Adrenal gland (tissue), 9 donors: ENCODE measurements at regions not wholly inside any gene's neighbourhood (a gene's known extent, or its start where the extent isn't known, plus 50 kb on each side); places are given as distances from the start of the nearest gene placed in this dataset.

Source experiments
- DNase-seq, 7 donors: peaks; one replicate each; pipeline ENCODE4 v3.0.0-alpha.2; 2019 to 2020
- H3K27ac ChIP-seq, 5 donors: fragments of 200-600 bp; sonication (generic) in 4 of 5; 1 replicate in 3 of 5; 2 replicates in 2 of 5; pipeline versions ENCODE4 v1.5.1 to v1.8.0; 2016 to 2020; ENCODE audit warnings: mild to moderate bottlenecking in 1 of 5
- H3K27me3 ChIP-seq: fragments of 200-600 bp; 2 replicates; pipeline ENCODE4 v1.8.0; 2021
- H3K36me3 ChIP-seq, 2 donors: fragments of 200-600 bp; replicated peaks in 1 of 2; 1 replicate in 1 of 2; 2 replicates in 1 of 2; pipeline versions ENCODE4 v1.5.1 to v1.8.0; 2018 to 2022
- H3K4me1 ChIP-seq, 2 donors: fragments of 200-600 bp; replicated peaks in 1 of 2; 1 replicate in 1 of 2; 2 replicates in 1 of 2; pipeline versions ENCODE4 v1.5.1 to v1.8.0; 2018 to 2021
- H3K4me3 ChIP-seq, 4 donors: fragments of 200-600 bp; sonication (generic) in 3 of 4; one replicate each; pipeline ENCODE4 v1.5.1; 2016 to 2018
- H3K9me3 ChIP-seq, 3 donors: fragments of 200-600 bp; sonication (generic) in 1 of 3; replicated peaks in 1 of 3; 1 replicate in 2 of 3; 2 replicates in 1 of 3; pipeline versions ENCODE4 v1.5.1 to v1.8.0; 2016 to 2021
- POLR2A ChIP-seq, 2 donors: fragments of 450-650 bp; IDR thresholded peaks; one replicate each; pipeline ENCODE4 v1.6.1; 2017; ENCODE audit warnings: antibody characterized with exemption in 2 of 2, mild to moderate bottlenecking in 2 of 2, moderate library complexity in 1 of 2
- WGBS, 4 donors: extraction: QIAGEN DNeasy Blood & Tissue Kit in 2 of 4; methylation state at CpG; one replicate each; pipeline versions ENCODE4 v1.1.5 to v1.1.7; 2013 to 2017; 5-methylcytosine and 5-hydroxymethylcytosine counted together
- intact Hi-C, 2 donors: fragments of 100-400 bp; cut with DNase I; formaldehyde crosslinking; loops; one replicate each; pipeline versions ENCODE4 v1.14.1 to v1.15.0; 2022 to 2023
- TF ChIP-seq, protein P1 (sequence below), 6 experiments: fragments of 450-650 bp in 4 of 6; fragments of 200-600 bp in 2 of 6; sonication (generic) in 1 of 6; IDR thresholded peaks; 1 replicate in 5 of 6; 2 replicates in 1 of 6; pipeline versions ENCODE4 v1.5.1 to v1.8.0; 2016 to 2021; ENCODE audit warnings: antibody characterized with exemption in 6 of 6, mild to moderate bottlenecking in 2 of 6, moderate library complexity in 1 of 6
- donor health status: healthy with polysubstance abuse.
- donor health status: Bipolar disorder and iron deficiency.
- donor health status: DM: yes; HTN: yes; CAD: no.
- donor health status: DM: no; HTN: no; CAD: no.
- donor health status: DM: no; HTN: no; CAD: no.

DNA sequence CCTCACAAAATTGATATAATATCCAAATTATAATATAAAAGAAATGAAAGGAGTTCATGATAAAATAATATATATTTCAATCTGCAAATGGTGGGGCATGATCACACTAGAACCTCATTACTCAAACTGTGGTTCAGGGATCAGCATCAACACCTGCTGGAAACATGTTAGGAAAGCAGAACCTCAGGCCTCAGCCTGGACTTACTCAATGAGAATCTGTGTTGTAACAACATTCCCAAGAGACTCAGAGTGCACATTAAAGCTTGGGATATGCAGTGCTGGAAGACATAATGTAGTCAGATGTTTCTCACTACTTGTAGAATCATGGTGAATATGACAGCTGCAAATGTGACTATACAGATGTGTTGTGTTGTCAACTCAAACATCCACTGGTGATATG lies 81.7 kb upstream of the ITPRID1 start:
- H3K27ac ChIP-seq = no peak overlapping the region
- no peaks in the 10 kb centered on the region for H3K36me3 ChIP-seq
- intact Hi-C loops = no loop called here
- no peaks in the 10 kb centered on the region for H3K4me1 ChIP-seq
- DNase-seq = no peak
- H3K27me3 ChIP-seq = no peaks in the 10 kb centered on the region
- H3K9me3 ChIP-seq = no peaks in the 10 kb centered on the region
- no peak overlapping the region for H3K4me3 ChIP-seq
- TF ChIP-seq POLR2A (IDR thresholded peaks at IDR 0.05) = no peak
- TF ChIP-seq, protein P1, sequence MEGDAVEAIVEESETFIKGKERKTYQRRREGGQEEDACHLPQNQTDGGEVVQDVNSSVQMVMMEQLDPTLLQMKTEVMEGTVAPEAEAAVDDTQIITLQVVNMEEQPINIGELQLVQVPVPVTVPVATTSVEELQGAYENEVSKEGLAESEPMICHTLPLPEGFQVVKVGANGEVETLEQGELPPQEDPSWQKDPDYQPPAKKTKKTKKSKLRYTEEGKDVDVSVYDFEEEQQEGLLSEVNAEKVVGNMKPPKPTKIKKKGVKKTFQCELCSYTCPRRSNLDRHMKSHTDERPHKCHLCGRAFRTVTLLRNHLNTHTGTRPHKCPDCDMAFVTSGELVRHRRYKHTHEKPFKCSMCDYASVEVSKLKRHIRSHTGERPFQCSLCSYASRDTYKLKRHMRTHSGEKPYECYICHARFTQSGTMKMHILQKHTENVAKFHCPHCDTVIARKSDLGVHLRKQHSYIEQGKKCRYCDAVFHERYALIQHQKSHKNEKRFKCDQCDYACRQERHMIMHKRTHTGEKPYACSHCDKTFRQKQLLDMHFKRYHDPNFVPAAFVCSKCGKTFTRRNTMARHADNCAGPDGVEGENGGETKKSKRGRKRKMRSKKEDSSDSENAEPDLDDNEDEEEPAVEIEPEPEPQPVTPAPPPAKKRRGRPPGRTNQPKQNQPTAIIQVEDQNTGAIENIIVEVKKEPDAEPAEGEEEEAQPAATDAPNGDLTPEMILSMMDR (IDR thresholded peaks at IDR 0.05) = no peak

DNA sequence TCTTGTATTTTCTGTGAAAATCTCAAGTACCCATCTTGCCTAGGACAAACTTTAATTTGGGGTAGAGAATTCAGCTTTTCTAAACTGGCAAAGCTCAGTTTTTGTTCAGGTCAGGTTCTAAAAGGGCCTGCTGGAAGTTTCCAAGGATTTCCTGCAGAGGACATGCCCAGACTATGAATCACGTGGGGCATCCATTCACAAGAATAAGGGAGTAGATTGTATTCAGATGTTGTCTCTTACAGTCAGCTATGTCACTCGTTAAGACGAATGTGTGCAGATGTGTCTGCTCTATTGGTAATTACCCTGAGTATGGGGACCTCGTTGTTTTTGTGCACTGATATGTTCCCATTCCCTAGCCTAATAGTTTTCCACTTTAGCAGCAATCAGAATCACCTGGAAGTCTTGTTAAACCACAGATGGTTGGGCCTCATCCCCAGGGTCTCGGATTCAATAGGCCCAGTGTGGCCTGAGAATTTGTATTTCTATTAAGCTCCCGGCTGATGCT lies 81.0 kb upstream of the ITPRID1 start:
- intact Hi-C loops = no loop called here
- no peak overlapping the region for H3K4me3 ChIP-seq
- TF ChIP-seq, protein P1 (IDR thresholded peaks at IDR 0.05) = no peak
- TF ChIP-seq POLR2A (IDR thresholded peaks at IDR 0.05) = no peak
- H3K36me3 ChIP-seq = no peaks in the 10 kb centered on the region
- no peaks in the 10 kb centered on the region for H3K27me3 ChIP-seq
- DNase-seq = no peak
- no peaks in the 10 kb centered on the region for H3K4me1 ChIP-seq
- WGBS, 4 donors = 55 to 60% (median 58%) methylated on average over 6 of the region's 6 CpGs
- no peaks in the 10 kb centered on the region for H3K9me3 ChIP-seq
- no peak overlapping the region for H3K27ac ChIP-seq

DNA sequence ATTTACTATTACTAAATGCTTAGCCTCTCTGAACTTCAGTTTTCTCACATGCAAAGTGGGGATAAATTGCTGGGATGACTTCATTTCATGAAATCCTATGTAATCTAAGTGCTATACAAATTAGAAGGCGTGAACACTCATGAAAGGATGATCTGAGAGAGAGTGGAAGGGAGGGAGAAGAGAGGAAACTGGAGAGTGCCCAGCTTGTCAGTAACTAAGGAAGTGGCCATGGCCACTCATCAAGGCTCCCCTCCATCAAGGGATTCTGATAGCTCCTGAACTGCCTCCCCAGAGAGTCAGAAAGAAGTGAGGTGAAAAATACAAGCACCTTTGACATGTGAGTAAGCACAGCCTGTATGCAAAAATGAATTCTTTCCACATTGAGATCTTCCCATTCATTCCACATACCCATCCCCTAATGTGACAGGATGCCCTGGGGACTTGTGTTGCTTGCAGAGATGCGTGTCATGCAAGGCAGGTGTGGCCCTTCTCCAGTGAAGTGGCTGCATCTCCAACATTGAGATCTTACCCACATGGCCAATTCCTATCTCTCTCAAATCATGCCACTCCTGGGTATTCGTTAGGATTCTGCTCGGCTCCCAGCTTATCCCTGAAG lies 76.5 kb upstream of the ITPRID1 start:
- H3K4me1 ChIP-seq = no peaks in the 10 kb centered on the region
- H3K36me3 ChIP-seq = no peaks in the 10 kb centered on the region
- no peak overlapping the region for H3K4me3 ChIP-seq
- WGBS, 4 donors = 70 to 76% (median 74%) methylated on average over 4 of the region's 4 CpGs
- H3K9me3 ChIP-seq = no peaks in the 10 kb centered on the region
- intact Hi-C loops = no loop called here
- TF ChIP-seq, protein P1 (IDR thresholded peaks at IDR 0.05) = no peak
- no peak for TF ChIP-seq POLR2A (IDR thresholded peaks at IDR 0.05)
- H3K27ac ChIP-seq = no peak overlapping the region
- no peaks in the 10 kb centered on the region for H3K27me3 ChIP-seq
- DNase-seq = no peak

DNA sequence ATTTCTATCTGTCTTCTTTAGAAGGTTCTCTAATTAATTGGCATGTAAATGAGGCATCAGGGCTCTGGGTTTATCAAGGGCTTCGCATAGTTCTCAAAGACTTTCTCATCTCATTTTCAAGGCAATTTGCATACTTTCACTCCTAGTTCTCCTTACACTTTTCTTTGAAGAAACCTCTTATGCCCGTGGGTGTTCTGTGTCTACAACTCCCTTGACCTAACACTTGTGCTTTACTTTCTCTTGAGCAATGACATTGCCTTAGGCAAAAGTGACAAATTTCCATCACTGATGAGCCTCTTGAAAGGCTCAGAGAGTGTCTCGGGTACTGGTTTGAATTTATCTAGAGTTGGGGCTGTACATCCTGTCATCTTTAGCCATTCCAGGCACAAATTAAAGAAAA lies 74.7 kb upstream of the ITPRID1 start:
- WGBS, 4 donors = 62 to 71% (median 66%) methylated on average over 3 of the region's 3 CpGs
- no peak overlapping the region for H3K4me3 ChIP-seq
- no peaks in the 10 kb centered on the region for H3K36me3 ChIP-seq
- DNase-seq = no peak
- H3K4me1 ChIP-seq = no peaks in the 10 kb centered on the region
- TF ChIP-seq POLR2A (IDR thresholded peaks at IDR 0.05) = no peak
- TF ChIP-seq, protein P1 (IDR thresholded peaks at IDR 0.05) = no peak
- H3K27ac ChIP-seq = no peak overlapping the region
- intact Hi-C loops = no loop called here
- no peaks in the 10 kb centered on the region for H3K9me3 ChIP-seq
- H3K27me3 ChIP-seq = no peaks in the 10 kb centered on the region
